GM12874 (cell line): ENCODE measurements at regions not wholly inside any gene's neighbourhood (a gene's known extent, or its start where the extent isn't known, plus 50 kb on each side); places are given as distances from the start of the nearest gene placed in this dataset.

ENCODE experiments used
- TF ChIP-seq, protein P1 (sequence below): IDR thresholded peaks from 2 replicates; pipeline ENCODE4 v1.5.1; 2011; ENCODE audit warnings: low read depth, mild to moderate bottlenecking, control low read depth, low read length, moderate library complexity; ENCODE audit not compliant: insufficient read depth

DNA sequence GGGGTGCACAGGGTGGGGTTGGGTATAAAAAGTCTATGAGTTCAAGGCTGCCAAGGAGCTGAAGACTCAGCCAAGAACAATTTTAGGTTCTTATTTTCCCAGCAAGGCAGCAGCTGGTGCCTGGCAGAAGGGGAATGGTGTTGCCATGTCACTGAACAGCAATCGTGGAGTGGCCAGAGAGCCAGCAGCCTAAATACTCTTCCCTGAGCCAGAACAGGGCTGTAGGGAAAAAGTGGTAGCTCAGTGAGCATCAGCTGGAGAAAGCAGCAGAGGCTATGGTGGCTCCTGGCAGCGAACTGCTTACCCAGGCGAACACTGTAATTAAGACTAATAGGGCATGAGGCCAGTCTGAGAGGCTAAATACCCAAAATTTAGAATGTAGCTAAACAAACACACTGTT is 334.9 kb downstream of the RMST start:
- TF ChIP-seq, protein P1, sequence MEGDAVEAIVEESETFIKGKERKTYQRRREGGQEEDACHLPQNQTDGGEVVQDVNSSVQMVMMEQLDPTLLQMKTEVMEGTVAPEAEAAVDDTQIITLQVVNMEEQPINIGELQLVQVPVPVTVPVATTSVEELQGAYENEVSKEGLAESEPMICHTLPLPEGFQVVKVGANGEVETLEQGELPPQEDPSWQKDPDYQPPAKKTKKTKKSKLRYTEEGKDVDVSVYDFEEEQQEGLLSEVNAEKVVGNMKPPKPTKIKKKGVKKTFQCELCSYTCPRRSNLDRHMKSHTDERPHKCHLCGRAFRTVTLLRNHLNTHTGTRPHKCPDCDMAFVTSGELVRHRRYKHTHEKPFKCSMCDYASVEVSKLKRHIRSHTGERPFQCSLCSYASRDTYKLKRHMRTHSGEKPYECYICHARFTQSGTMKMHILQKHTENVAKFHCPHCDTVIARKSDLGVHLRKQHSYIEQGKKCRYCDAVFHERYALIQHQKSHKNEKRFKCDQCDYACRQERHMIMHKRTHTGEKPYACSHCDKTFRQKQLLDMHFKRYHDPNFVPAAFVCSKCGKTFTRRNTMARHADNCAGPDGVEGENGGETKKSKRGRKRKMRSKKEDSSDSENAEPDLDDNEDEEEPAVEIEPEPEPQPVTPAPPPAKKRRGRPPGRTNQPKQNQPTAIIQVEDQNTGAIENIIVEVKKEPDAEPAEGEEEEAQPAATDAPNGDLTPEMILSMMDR = no peak

DNA sequence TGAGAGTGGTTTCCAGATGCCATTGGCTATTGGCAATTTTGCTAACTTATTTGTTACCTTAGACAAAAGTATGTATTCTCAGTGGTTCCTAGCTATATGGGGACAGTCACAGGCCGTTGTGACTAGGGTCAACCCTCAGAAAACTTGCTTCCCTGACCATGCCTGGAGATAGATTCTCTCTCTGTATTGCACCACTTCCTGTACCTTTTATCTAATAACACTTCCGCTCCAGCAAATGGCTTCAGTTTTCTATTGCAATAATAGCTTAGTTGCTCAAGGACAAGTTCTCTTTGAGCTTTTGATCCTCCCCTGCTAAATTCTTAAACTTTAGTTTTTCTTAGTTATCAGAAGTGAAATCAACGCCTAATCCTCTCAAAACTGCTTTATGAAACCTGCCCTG is 338.0 kb downstream of the RMST start:
- TF ChIP-seq, protein P1 = no peak

DNA sequence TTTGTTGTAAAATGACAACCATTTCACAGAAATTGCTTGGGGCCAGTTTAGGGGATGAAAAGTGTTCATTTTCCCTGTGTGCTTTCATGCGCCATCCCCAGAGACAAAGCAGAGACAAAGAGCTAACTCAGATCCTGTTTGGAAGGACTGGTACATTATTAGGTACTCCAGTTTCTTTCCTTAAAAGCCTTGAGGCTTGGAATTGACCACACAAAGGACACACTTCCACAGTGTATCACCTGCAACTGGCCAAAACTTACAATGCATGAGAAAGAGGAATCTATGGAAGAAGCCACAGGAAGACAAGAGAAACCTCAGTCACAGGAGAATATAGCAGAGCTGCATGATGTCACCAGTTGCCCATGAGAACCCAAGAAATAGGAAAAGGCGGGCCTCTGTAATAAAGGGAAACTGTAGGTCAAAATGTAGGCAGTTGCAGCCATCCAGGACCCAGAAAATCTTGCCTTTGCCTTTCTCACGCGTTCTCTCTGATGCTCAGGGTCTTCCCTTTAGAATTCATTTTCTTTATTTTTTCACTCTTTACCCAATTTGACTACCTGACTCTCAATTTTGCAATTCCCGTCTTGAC is 339.0 kb downstream of the RMST start:
- TF ChIP-seq, protein P1 = no peak

DNA sequence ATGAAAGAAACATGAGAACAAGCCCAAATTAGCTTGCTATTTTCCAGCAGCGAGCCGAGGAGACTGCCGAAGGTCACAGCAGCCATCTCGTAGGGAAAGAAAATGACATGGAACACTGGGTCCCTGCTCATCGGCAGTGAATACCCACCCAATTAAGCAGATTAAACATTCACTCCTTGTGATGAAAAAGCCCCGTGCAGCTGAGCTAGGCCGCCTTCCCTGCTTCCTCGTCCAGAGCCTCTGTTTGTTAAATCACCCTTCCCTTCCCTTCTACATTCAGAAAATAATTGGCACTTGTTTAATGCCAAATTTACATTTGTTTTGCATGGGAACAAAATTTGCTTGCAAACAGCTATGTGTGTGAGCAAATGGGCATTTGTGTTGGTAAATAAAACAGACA is 342.5 kb downstream of the RMST start:
- TF ChIP-seq, protein P1 = no peak

DNA sequence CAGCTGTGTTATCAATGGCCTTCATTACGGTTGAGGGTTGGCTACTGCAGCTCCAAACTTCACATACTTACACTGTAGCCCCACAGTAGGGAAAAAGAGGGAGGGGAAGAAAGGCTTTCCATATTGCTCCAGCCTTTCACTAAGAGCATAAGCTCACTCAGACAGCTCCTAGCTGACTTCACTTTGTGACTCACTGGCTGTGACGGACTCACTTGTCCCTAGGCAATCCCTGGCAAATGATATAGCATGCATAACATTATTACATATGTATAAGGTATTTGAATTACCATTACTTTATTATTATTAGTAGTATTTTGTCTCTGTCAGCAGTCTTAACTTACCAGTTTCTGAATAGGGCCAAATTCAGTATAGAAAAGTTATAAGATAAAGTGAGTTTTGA is 350.7 kb downstream of the RMST start:
- TF ChIP-seq, protein P1 = no peak

DNA sequence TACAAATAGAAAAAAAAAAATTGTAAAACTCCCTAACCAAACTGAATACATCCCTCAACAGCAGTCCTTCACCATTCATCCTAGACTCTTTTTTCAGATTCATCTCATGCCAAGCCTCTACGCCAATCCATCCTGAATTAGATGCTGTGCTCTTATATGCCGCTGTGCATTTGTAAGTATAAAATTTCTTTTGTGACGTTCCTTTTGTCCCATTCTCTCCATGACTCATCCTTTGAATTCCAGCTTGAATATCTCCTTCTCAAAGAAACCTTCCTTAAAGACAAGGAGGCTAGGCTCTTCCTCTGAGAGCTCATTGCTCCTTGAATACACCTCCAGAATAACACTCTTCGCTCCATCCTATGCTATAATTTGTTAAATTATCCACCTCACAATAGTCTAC is 359.2 kb downstream of the RMST start:
- TF ChIP-seq, protein P1 = no peak

DNA sequence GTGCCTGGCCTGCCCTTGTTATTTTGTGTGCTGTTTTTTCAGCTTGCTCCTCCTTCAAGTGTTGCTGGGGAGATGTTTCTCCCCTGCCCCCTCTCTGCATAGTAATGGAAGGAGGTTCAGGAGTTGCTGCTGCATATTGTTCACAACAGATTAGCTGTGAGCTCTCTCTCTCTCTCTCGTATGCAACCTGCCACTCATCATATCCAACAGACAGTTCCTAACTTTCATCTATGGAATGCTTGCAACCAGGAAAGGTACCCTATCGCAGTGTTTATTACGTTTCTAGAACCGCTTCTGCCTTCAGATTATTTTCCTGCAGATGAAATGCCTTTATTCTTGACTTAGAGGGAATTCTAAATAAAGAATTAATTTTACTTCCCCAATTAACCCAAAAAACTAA is 372.9 kb downstream of the RMST start:
- TF ChIP-seq, protein P1 = no peak
